HEK293 (cell line): ENCODE measurements at regions not wholly inside any gene's neighbourhood (a gene's known extent, or its start where the extent isn't known, plus 50 kb on each side); places are given as distances from the start of the nearest gene placed in this dataset.

Source experiments
- CTCF ChIA-PET: fragments of 350-600 bp; formaldehyde crosslinking; extraction: SDS; loops from one replicate; lab custom pipeline; 2021; ENCODE audit warnings: antibody characterized with exemption; lab: Yijun Ruan, JAX
- POLR2A ChIA-PET: fragments of 300-600 bp; formaldehyde crosslinking; extraction: SDS; loops from one replicate; lab custom pipeline; 2020; ENCODE audit warnings: antibody characterized with exemption, inconsistent platforms; lab: Yijun Ruan, JAX
- H3K27ac ChIP-seq: fragments of 200-500 bp; sonication (Bioruptor generic); 2 replicates; pipeline ENCODE4 v1.5.1; 2014; ENCODE audit warnings: low read depth, low read length, control low read depth, inconsistent platforms; ENCODE audit errors: extremely low read depth
- H3K36me3 ChIP-seq, 2 experiments: fragments of 200-500 bp in 1 of 2; sonication (Bioruptor generic) in 1 of 2; 1 replicate in 1 of 2; 2 replicates in 1 of 2; pipeline ENCODE4 v1.5.1; 2014 to 2017; ENCODE audit warnings: inconsistent platforms in 2 of 2, low read length in 2 of 2; ENCODE audit not compliant: control insufficient read depth in 2 of 2, insufficient read depth in 1 of 2
- H3K4me1 ChIP-seq: fragments of 200-500 bp; sonication (Bioruptor generic); 2 replicates; pipeline ENCODE4 v1.5.1; 2014; ENCODE audit warnings: mild to moderate bottlenecking, low read length, inconsistent platforms; ENCODE audit not compliant: control insufficient read depth, insufficient read depth
- H3K4me3 ChIP-seq: 2 replicates; pipeline ENCODE4 v1.5.1; 2011; ENCODE audit warnings: low read depth, mild to moderate bottlenecking, control low read depth, low read length, moderate library complexity
- H3K9me3 ChIP-seq: fragments of 200-500 bp; sonication (Bioruptor generic); 2 replicates; pipeline ENCODE4 v1.5.1; 2014; ENCODE audit warnings: low read depth, low read length, inconsistent platforms; ENCODE audit not compliant: control insufficient read depth, insufficient read depth
- BCL11B ChIP-seq: fragments of 450-650 bp; formaldehyde crosslinking; IDR thresholded peaks from 2 replicates; pipeline ENCODE4 v1.5.1; 2016; ENCODE audit warnings: low read depth, missing biosample characterization, missing genetic modification characterization
- GLI2 ChIP-seq: fragments of 450-650 bp; formaldehyde crosslinking; IDR thresholded peaks from 2 replicates; pipeline ENCODE4; 2017; ENCODE audit warnings: missing biosample characterization, missing genetic modification characterization, low read depth, borderline replicate concordance
- OSR2 ChIP-seq: fragments of 450-650 bp; formaldehyde crosslinking; IDR thresholded peaks from 2 replicates; pipeline ENCODE4 v1.5.1; 2016; ENCODE audit warnings: missing biosample characterization, missing genetic modification characterization
- YY2 ChIP-seq: fragments of 450-650 bp; formaldehyde crosslinking; IDR thresholded peaks from 2 replicates; pipeline ENCODE4 v1.5.1; 2016; ENCODE audit warnings: missing biosample characterization, missing genetic modification characterization
- ZBTB17 ChIP-seq: fragments of 450-650 bp; formaldehyde crosslinking; IDR thresholded peaks from 2 replicates; pipeline ENCODE4 v1.5.1; 2016; ENCODE audit warnings: missing biosample characterization, missing genetic modification characterization
- ZBTB7A ChIP-seq: fragments of 450-650 bp; formaldehyde crosslinking; IDR thresholded peaks from 2 replicates; pipeline ENCODE4 v1.5.1; 2016; ENCODE audit warnings: low read depth, missing biosample characterization, missing genetic modification characterization
- ZIC2 ChIP-seq: fragments of 450-650 bp; formaldehyde crosslinking; IDR thresholded peaks from 2 replicates; pipeline ENCODE4 v1.5.1; 2016; ENCODE audit warnings: missing biosample characterization, missing genetic modification characterization
- ZNF132 ChIP-seq: fragments of 450-650 bp; formaldehyde crosslinking; IDR thresholded peaks from 2 replicates; pipeline ENCODE4 v1.5.1; 2017; ENCODE audit warnings: missing biosample characterization, missing genetic modification characterization, borderline replicate concordance
- ZNF211 ChIP-seq: fragments of 450-650 bp; formaldehyde crosslinking; IDR thresholded peaks from 2 replicates; pipeline ENCODE4 v1.5.1; 2016; ENCODE audit warnings: low read depth, missing biosample characterization, missing genetic modification characterization
- ZNF341 ChIP-seq: fragments of 450-650 bp; formaldehyde crosslinking; IDR thresholded peaks from 2 replicates; pipeline ENCODE4; 2016; ENCODE audit warnings: low read depth, missing biosample characterization, missing genetic modification characterization
- ZNF37A ChIP-seq: fragments of 450-650 bp; IDR thresholded peaks from 2 replicates; pipeline ENCODE4 v1.5.1; 2018; ENCODE audit warnings: missing biosample characterization, missing genetic modification characterization
- ZNF391 ChIP-seq: fragments of 450-650 bp; formaldehyde crosslinking; IDR thresholded peaks from 2 replicates; pipeline ENCODE4 v1.5.1; 2016; ENCODE audit warnings: low read depth, missing biosample characterization, missing genetic modification characterization, borderline replicate concordance
- ZNF473 ChIP-seq: fragments of 450-650 bp; formaldehyde crosslinking; IDR thresholded peaks from 2 replicates; pipeline ENCODE4 v1.5.1; 2017; ENCODE audit warnings: missing biosample characterization, missing genetic modification characterization
- ZNF514 ChIP-seq: fragments of 450-650 bp; formaldehyde crosslinking; IDR thresholded peaks from 2 replicates; pipeline ENCODE4 v1.5.1; 2016; ENCODE audit warnings: missing biosample characterization, missing genetic modification characterization
- ZNF521 ChIP-seq: fragments of 450-650 bp; formaldehyde crosslinking; IDR thresholded peaks from 2 replicates; pipeline ENCODE4 v1.5.1; 2017; ENCODE audit warnings: missing biosample characterization, mild to moderate bottlenecking, missing genetic modification characterization
- ZNF670 ChIP-seq: fragments of 450-650 bp; formaldehyde crosslinking; IDR thresholded peaks from 2 replicates; pipeline ENCODE4 v1.5.1; 2016; ENCODE audit warnings: missing biosample characterization, missing genetic modification characterization, low read depth
- ZNF701 ChIP-seq: fragments of 450-650 bp; formaldehyde crosslinking; IDR thresholded peaks from 2 replicates; pipeline ENCODE4 v1.5.1; 2016; ENCODE audit warnings: missing biosample characterization, missing genetic modification characterization
- ZNF768 ChIP-seq: fragments of 450-650 bp; formaldehyde crosslinking; IDR thresholded peaks from 2 replicates; pipeline ENCODE4 v1.5.1; 2018; ENCODE audit warnings: missing biosample characterization, mild to moderate bottlenecking, missing genetic modification characterization
- ZNF777 ChIP-seq: fragments of 450-650 bp; formaldehyde crosslinking; IDR thresholded peaks from 2 replicates; pipeline ENCODE4 v1.5.1; 2017; ENCODE audit warnings: missing biosample characterization, missing genetic modification characterization, borderline replicate concordance
- ZNF791 ChIP-seq: fragments of 450-650 bp; formaldehyde crosslinking; IDR thresholded peaks from 2 replicates; pipeline ENCODE4 v1.5.1; 2016; ENCODE audit warnings: missing biosample characterization, missing genetic modification characterization
- TF ChIP-seq, protein P1 (sequence below): fragments of 450-650 bp; formaldehyde crosslinking; IDR thresholded peaks from 2 replicates; pipeline ENCODE4 v1.5.1; 2016; ENCODE audit warnings: missing biosample characterization, missing genetic modification characterization
- TF ChIP-seq, protein P2 (sequence below): fragments of 450-650 bp; formaldehyde crosslinking; IDR thresholded peaks from 2 replicates; pipeline ENCODE4 v1.5.1; 2016; ENCODE audit warnings: missing biosample characterization, missing genetic modification characterization
- TF ChIP-seq, protein P3 (sequence below): fragments of 450-650 bp; formaldehyde crosslinking; IDR thresholded peaks from 2 replicates; pipeline ENCODE4 v1.5.0; 2017; ENCODE audit warnings: missing biosample characterization, missing genetic modification characterization, borderline replicate concordance
- TF ChIP-seq, protein P4 (sequence below): fragments of 450-650 bp; formaldehyde crosslinking; IDR thresholded peaks from 2 replicates; pipeline ENCODE4 v1.5.1; 2016; ENCODE audit warnings: missing biosample characterization, missing genetic modification characterization
- TF ChIP-seq, protein P5 (sequence below): fragments of 450-650 bp; formaldehyde crosslinking; IDR thresholded peaks from 2 replicates; pipeline ENCODE4 v1.5.1; 2017; ENCODE audit warnings: missing biosample characterization, missing genetic modification characterization

DNA sequence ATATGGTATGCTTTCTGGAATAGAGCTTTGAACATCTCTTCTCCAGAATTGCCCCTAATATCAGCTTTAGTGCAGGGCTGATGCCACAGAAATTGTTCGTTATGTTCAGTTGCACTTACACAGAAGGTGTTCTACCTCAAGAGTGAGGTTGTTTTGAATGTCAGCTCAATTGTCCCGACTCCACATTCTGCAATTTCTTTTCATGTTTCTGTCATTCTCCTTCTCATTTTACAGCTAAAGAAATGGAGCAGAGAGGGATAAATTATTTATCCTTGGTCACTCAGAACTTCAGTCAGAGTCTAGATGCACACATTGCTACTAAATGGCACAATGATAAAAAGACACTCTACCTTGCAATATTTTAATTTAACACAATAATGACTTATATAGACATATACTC is 137.0 kb upstream of the CCN2 start (continued):
- TF ChIP-seq, protein P1, sequence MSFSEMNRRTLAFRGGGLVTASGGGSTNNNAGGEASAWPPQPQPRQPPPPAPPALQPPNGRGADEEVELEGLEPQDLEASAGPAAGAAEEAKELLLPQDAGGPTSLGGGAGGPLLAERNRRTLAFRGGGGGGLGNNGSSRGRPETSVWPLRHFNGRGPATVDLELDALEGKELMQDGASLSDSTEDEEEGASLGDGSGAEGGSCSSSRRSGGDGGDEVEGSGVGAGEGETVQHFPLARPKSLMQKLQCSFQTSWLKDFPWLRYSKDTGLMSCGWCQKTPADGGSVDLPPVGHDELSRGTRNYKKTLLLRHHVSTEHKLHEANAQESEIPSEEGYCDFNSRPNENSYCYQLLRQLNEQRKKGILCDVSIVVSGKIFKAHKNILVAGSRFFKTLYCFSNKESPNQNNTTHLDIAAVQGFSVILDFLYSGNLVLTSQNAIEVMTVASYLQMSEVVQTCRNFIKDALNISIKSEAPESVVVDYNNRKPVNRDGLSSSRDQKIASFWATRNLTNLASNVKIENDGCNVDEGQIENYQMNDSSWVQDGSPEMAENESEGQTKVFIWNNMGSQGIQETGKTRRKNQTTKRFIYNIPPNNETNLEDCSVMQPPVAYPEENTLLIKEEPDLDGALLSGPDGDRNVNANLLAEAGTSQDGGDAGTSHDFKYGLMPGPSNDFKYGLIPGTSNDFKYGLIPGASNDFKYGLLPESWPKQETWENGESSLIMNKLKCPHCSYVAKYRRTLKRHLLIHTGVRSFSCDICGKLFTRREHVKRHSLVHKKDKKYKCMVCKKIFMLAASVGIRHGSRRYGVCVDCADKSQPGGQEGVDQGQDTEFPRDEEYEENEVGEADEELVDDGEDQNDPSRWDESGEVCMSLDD = no peak
- no peak for TF ChIP-seq ZNF473

DNA sequence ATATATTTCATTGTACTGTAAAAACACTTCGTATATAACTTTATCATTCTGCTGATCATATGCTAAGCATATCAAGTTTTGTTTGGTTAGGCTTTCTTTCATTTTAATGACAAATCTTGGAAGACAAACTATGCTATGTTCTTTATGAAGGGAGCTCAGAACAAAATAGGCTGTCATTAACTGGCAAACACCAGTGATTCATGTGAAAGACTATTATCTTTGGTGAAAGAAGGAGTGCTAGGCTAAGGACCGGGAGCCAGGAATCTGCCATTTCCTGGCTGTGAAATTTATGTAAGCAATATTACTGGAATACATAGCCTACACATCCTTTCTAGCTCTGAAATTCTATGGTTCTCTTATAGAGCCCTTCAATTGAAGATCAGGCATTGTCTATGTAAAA is 136.2 kb upstream of the CCN2 start:
- H3K27ac ChIP-seq = no peak overlapping the region
- no peak overlapping the region for H3K4me3 ChIP-seq
- POLR2A ChIA-PET = no interaction called here
- TF ChIP-seq ZNF701 (no peak), ZNF791 (tag by site-specific recombination) (no peak), BCL11B (tag by site-specific recombination) (no peak)
- TF ChIP-seq, protein P2, sequence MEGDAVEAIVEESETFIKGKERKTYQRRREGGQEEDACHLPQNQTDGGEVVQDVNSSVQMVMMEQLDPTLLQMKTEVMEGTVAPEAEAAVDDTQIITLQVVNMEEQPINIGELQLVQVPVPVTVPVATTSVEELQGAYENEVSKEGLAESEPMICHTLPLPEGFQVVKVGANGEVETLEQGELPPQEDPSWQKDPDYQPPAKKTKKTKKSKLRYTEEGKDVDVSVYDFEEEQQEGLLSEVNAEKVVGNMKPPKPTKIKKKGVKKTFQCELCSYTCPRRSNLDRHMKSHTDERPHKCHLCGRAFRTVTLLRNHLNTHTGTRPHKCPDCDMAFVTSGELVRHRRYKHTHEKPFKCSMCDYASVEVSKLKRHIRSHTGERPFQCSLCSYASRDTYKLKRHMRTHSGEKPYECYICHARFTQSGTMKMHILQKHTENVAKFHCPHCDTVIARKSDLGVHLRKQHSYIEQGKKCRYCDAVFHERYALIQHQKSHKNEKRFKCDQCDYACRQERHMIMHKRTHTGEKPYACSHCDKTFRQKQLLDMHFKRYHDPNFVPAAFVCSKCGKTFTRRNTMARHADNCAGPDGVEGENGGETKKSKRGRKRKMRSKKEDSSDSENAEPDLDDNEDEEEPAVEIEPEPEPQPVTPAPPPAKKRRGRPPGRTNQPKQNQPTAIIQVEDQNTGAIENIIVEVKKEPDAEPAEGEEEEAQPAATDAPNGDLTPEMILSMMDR (tag by site-specific recombination) = no peak
- TF ChIP-seq, protein P3, sequence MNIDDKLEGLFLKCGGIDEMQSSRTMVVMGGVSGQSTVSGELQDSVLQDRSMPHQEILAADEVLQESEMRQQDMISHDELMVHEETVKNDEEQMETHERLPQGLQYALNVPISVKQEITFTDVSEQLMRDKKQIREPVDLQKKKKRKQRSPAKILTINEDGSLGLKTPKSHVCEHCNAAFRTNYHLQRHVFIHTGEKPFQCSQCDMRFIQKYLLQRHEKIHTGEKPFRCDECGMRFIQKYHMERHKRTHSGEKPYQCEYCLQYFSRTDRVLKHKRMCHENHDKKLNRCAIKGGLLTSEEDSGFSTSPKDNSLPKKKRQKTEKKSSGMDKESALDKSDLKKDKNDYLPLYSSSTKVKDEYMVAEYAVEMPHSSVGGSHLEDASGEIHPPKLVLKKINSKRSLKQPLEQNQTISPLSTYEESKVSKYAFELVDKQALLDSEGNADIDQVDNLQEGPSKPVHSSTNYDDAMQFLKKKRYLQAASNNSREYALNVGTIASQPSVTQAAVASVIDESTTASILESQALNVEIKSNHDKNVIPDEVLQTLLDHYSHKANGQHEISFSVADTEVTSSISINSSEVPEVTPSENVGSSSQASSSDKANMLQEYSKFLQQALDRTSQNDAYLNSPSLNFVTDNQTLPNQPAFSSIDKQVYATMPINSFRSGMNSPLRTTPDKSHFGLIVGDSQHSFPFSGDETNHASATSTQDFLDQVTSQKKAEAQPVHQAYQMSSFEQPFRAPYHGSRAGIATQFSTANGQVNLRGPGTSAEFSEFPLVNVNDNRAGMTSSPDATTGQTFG (tag by site-specific recombination) = no peak
- TF ChIP-seq, all 188 proteins: peak for 0
- CTCF ChIA-PET = interaction anchor here (0.5 to 0.6 kb wide), 2 partner anchors 172 to 408 kb away, joined by 3 to 5 read pairs; no protein-coding TSS in a partner anchor
- Histone ChIP-seq H3K36me3 (no peaks in the 10 kb centered on the region), H3K4me1 (0 out of 2 replicates have a peak, but pooled peaks cover 5% of the 10 kb centered on the region), H3K9me3 (no peaks in the 10 kb centered on the region)

DNA sequence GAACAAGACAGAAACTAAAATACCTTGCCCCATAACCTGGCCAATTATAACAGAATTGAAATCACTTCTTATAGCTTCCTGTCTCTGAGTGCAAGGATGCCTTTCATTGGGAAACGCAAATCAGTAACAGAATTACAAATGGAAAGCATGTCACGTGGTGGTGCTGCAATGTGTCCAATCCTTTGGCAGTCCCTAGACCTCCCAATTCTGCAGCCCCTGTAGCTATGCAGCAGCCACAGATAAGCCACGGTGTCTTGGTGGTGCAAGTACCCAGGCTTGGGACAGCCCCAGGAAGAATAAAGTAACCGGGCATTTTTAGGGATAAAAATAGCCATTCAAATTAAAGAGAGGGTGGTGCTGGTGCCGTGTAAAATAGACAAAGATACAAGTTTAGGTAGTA is 134.6 kb upstream of the CCN2 start:
- Histone ChIP-seq H3K4me1 (0 out of 2 replicates have a peak, but pooled peaks cover 5% of the 10 kb centered on the region), H3K9me3 (no peaks in the 10 kb centered on the region), H3K4me3 (no peak overlapping the region), H3K27ac (no peak overlapping the region), H3K36me3 (no peaks in the 10 kb centered on the region)
- POLR2A ChIA-PET = interaction anchor here (1.7 kb wide), 1 partner anchor 134 kb away, joined by 14 read pairs; the partner anchor contains the start of gene CCN2
- CTCF ChIA-PET = interaction anchor here (0.5 to 1.2 kb wide), 2 partner anchors 11 to 161 kb away, joined by 3 to 7 read pairs; no protein-coding TSS in a partner anchor
- TF ChIP-seq ZNF341 (tag by site-specific recombination) = no peak
- no peak for TF ChIP-seq ZNF391
- TF ChIP-seq ZNF211 = no peak
- no peak for TF ChIP-seq ZNF132 (tag by site-specific recombination)
- TF ChIP-seq, protein P4, sequence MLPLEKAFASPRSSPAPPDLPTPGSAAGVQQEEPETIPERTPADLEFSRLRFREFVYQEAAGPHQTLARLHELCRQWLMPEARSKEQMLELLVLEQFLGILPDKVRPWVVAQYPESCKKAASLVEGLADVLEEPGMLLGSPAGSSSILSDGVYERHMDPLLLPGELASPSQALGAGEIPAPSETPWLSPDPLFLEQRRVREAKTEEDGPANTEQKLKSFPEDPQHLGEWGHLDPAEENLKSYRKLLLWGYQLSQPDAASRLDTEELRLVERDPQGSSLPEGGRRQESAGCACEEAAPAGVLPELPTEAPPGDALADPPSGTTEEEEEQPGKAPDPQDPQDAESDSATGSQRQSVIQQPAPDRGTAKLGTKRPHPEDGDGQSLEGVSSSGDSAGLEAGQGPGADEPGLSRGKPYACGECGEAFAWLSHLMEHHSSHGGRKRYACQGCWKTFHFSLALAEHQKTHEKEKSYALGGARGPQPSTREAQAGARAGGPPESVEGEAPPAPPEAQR (tag by site-specific recombination) = no peak
- no peak for TF ChIP-seq ZNF521 (tag by site-specific recombination)
- TF ChIP-seq ZIC2 (tag by site-specific recombination) = no peak
- no peak for TF ChIP-seq ZBTB7A
- no peak for TF ChIP-seq GLI2 (tag by site-specific recombination)
- no peak for TF ChIP-seq OSR2 (tag by site-specific recombination)
- no peak for TF ChIP-seq ZNF670 (tag by site-specific recombination)
- no peak for TF ChIP-seq ZNF514
- TF ChIP-seq ZBTB17 = no peak
- no peak for TF ChIP-seq ZNF37A (tag by site-specific recombination)
- TF ChIP-seq ZNF777 (tag by site-specific recombination) = no peak
- TF ChIP-seq, protein P5, sequence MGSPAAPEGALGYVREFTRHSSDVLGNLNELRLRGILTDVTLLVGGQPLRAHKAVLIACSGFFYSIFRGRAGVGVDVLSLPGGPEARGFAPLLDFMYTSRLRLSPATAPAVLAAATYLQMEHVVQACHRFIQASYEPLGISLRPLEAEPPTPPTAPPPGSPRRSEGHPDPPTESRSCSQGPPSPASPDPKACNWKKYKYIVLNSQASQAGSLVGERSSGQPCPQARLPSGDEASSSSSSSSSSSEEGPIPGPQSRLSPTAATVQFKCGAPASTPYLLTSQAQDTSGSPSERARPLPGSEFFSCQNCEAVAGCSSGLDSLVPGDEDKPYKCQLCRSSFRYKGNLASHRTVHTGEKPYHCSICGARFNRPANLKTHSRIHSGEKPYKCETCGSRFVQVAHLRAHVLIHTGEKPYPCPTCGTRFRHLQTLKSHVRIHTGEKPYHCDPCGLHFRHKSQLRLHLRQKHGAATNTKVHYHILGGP = no peak
- TF ChIP-seq ZNF768 = no peak
- TF ChIP-seq YY2 (tag by site-specific recombination) = no peak
